ENCODE measurements at regions not wholly inside any gene's neighbourhood (a gene's known extent, or its start where the extent isn't known, plus 50 kb on each side); places are given as distances from the start of the nearest gene placed in this dataset.
"Not testable (repeated sequence)": the region's sequence is repeated elsewhere in the genome, so short reads cannot be mapped to it uniquely, and the experiment has no call there.

DNA sequence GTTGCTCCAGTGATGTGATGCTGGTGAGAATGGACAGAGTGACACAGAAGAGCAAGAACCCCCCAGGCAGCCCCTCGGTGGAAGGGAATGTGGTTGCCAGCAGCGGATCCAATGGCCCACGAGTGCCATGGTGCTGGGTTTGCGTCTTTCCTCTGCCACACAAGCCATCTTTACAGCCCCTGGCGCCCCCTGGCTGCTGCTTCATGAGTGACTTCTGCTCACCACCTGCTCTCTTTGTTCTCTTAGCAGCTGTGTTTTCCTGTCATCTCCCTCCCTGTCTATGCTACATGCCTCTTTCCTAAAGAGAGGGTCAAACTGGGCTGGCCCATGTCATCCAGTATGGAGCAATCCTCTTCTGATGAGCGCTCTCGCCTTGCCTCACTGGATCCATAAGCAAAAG lies 300.0 kb upstream of the SMIM21 start:
- CTCF ChIA-PET (ENCODE audit: unreplicated experiment): no interaction called here
- Histone ChIP-seq H3K9me2 (ENCODE audit: insufficient read depth, low read length) (no peaks in the 10 kb centered on the region), H2AFZ (ENCODE audit: low read length) (no peak overlapping the region), H3K27ac (ENCODE audit: low read depth, low read length, poor library complexity, severe bottlenecking) (no peak overlapping the region), H3K9me3 (ENCODE audit: low read length) (no peaks in the 10 kb centered on the region), H3K79me2 (ENCODE audit: insufficient read depth, low read depth, low read length) (no peaks in the 10 kb centered on the region), H3K4me1 (ENCODE audit: insufficient read depth, low read length, poor library complexity, severe bottlenecking) (no peaks in the 10 kb centered on the region), H3K36me3 (ENCODE audit: insufficient read depth, low read length) (no peaks in the 10 kb centered on the region), H3K4me3 (ENCODE audit: low read depth, low read length, poor library complexity, severe bottlenecking) (no peak overlapping the region), H4K20me1 (ENCODE audit: insufficient read depth, low read length) (no peaks in the 10 kb centered on the region), H3K4me2 (ENCODE audit: low read length) (no peak overlapping the region)
- DNase-seq (ENCODE audit: low spot score): peak; percentile 0
- no TSS peak for BruUV-seq (replicated peaks)
- TF ChIP-seq CTCF (conservative IDR thresholded peaks at IDR 0.05; ENCODE audit: low read length) (peak; percentile 39), EZH2phosphoT487 (IDR thresholded peaks at IDR 0.05; ENCODE audit: borderline replicate concordance, low read depth, low read length) (no peak)
- POLR2A ChIA-PET: no interaction called here
- intact Hi-C loops (cut with micrococcal nuclease; ENCODE audit: unreplicated experiment): no loop called here

DNA sequence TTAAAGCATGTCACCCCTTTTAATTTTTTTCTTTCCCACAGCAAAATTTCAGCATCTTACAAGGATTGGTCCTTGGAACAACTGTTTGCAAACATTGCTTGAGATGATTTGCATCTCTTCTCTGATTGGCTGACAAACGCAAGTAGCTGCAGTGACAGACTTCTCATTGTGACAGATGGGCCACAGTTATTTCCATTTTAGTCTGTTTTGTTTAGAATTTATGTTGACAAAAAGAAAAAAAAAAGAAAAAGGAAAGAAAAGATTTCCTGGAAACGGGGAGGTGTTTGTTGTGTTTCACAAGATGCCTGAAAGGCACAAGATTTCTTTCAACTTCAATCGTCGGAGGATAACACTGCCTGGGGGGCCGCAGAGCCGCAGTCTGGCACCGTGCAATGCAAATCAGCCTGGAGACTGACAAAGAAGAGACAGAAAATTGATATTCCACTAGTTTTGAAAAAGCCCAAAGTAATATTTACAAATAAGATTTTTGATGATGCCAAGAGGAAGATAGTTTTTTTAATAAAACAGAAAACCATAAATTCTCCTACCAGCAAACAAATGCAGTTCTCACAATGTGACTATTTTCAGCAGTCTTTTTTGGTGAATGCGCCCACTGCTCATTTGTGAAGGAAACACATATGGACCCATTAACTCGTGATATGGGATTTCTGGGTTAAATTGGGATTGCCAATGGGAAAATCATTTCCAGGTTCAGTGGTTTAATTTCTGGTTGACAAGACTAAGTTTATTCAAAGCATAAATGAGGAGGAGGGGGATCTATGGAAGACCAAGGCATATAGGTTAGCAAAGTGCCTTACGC lies 296.2 kb upstream of the SMIM21 start:
- Histone ChIP-seq H3K27ac (ENCODE audit: low read depth, low read length, poor library complexity, severe bottlenecking) (no peak overlapping the region), H4K20me1 (ENCODE audit: insufficient read depth, low read length) (no peaks in the 10 kb centered on the region), H3K79me2 (ENCODE audit: insufficient read depth, low read depth, low read length) (no peaks in the 10 kb centered on the region), H3K4me3 (ENCODE audit: low read depth, low read length, poor library complexity, severe bottlenecking) (no peak overlapping the region), H3K4me2 (ENCODE audit: low read length) (no peak overlapping the region), H3K9me2 (ENCODE audit: insufficient read depth, low read length) (no peaks in the 10 kb centered on the region), H3K4me1 (ENCODE audit: insufficient read depth, low read length, poor library complexity, severe bottlenecking) (no peaks in the 10 kb centered on the region), H3K36me3 (ENCODE audit: insufficient read depth, low read length) (no peaks in the 10 kb centered on the region), H2AFZ (ENCODE audit: low read length) (no peak overlapping the region), H3K9me3 (ENCODE audit: low read length) (no peaks in the 10 kb centered on the region)
- no peak for TF ChIP-seq CTCF (conservative IDR thresholded peaks at IDR 0.05; ENCODE audit: low read length)
- TF ChIP-seq EZH2phosphoT487 (IDR thresholded peaks at IDR 0.05; ENCODE audit: borderline replicate concordance, low read depth, low read length): no peak
- POLR2A ChIA-PET: no interaction called here
- no TSS peak for BruUV-seq (replicated peaks)
- intact Hi-C loops (cut with micrococcal nuclease; ENCODE audit: unreplicated experiment): no loop called here
- DNase-seq (ENCODE audit: low spot score): no peak
- CTCF ChIA-PET (ENCODE audit: unreplicated experiment): no interaction called here

GRCh38 chr18:75714766-75715165 lies 287.3 kb upstream of the SMIM21 start:
- Histone ChIP-seq H3K4me1 (ENCODE audit: insufficient read depth, low read length, poor library complexity, severe bottlenecking) (no peaks in the 10 kb centered on the region), H3K79me2 (ENCODE audit: insufficient read depth, low read depth, low read length) (no peaks in the 10 kb centered on the region), H3K4me3 (ENCODE audit: low read depth, low read length, poor library complexity, severe bottlenecking) (no peak overlapping the region), H4K20me1 (ENCODE audit: insufficient read depth, low read length) (no peaks in the 10 kb centered on the region), H3K27ac (ENCODE audit: low read depth, low read length, poor library complexity, severe bottlenecking) (no peak overlapping the region), H3K9me2 (ENCODE audit: insufficient read depth, low read length) (no peaks in the 10 kb centered on the region), H3K4me2 (ENCODE audit: low read length) (no peak overlapping the region), H3K36me3 (ENCODE audit: insufficient read depth, low read length) (no peaks in the 10 kb centered on the region), H3K9me3 (ENCODE audit: low read length) (no peaks in the 10 kb centered on the region), H2AFZ (ENCODE audit: low read length) (no peak overlapping the region)
- DNase-seq (ENCODE audit: low spot score): no peak
- intact Hi-C loops (cut with micrococcal nuclease; ENCODE audit: unreplicated experiment): no loop called here
- TF ChIP-seq CTCF (conservative IDR thresholded peaks at IDR 0.05; ENCODE audit: low read length) (no peak), EZH2phosphoT487 (IDR thresholded peaks at IDR 0.05; ENCODE audit: borderline replicate concordance, low read depth, low read length) (no peak)
- ChIA-PET POLR2A (no interaction called here), CTCF (ENCODE audit: unreplicated experiment) (no interaction called here)
- BruUV-seq (replicated peaks): no TSS peak

- H3K79me2 ChIP-seq (ENCODE audit: insufficient read depth, low read depth, low read length); H3K9me3 ChIP-seq (ENCODE audit: low read length); H4K20me1 ChIP-seq (ENCODE audit: insufficient read depth, low read length); H3K4me3 ChIP-seq (ENCODE audit: low read depth, low read length, poor library complexity, severe bottlenecking); H2AFZ ChIP-seq (ENCODE audit: low read length); H3K36me3 ChIP-seq (ENCODE audit: insufficient read depth, low read length); H3K9me2 ChIP-seq (ENCODE audit: insufficient read depth, low read length); H3K27ac ChIP-seq (ENCODE audit: low read depth, low read length, poor library complexity, severe bottlenecking); H3K4me2 ChIP-seq (ENCODE audit: low read length); BruUV-seq (replicated peaks); H3K4me1 ChIP-seq (ENCODE audit: insufficient read depth, low read length, poor library complexity, severe bottlenecking); POLR2A ChIA-PET; intact Hi-C loops (cut with micrococcal nuclease; ENCODE audit: unreplicated experiment); DNase-seq (ENCODE audit: low spot score); CTCF ChIA-PET (ENCODE audit: unreplicated experiment): not testable (repeated sequence)
Measured at GRCh38 chr18:75712124-75712867, 284.8 kb upstream of the SMIM21 start.
